Testis (tissue), 2 donors: ENCODE measurements at regions not wholly inside any gene's neighbourhood (a gene's known extent, or its start where the extent isn't known, plus 50 kb on each side); places are given as distances from the start of the nearest gene placed in this dataset.

Source experiments
- CTCF ChIP-seq, 3 experiments: fragments of 450-650 bp in 2 of 3; fragments of 200-600 bp in 1 of 3; sonication (generic) in 1 of 3; IDR thresholded peaks; one replicate each; pipeline ENCODE4 v1.5.1; 2016 to 2019; ENCODE audit warnings: antibody characterized with exemption in 3 of 3, mild to moderate bottlenecking in 2 of 3, moderate library complexity in 1 of 3
- POLR2A ChIP-seq: fragments of 450-650 bp; IDR thresholded peaks from one replicate; pipeline ENCODE4 v1.6.1; 2017; ENCODE audit warnings: antibody characterized with exemption, mild to moderate bottlenecking, moderate library complexity

- TF ChIP-seq CTCF (IDR thresholded peaks at IDR 0.05) (no peak), POLR2A (no peak)
These were observed 56.2 kb upstream of the OPN4 start for GRCh38 chr10:86598151-86598550.
